ENCODE measurements at regions not wholly inside any gene's neighbourhood (a gene's known extent, or its start where the extent isn't known, plus 50 kb on each side); places are given as distances from the start of the nearest gene placed in this dataset.

DNA sequence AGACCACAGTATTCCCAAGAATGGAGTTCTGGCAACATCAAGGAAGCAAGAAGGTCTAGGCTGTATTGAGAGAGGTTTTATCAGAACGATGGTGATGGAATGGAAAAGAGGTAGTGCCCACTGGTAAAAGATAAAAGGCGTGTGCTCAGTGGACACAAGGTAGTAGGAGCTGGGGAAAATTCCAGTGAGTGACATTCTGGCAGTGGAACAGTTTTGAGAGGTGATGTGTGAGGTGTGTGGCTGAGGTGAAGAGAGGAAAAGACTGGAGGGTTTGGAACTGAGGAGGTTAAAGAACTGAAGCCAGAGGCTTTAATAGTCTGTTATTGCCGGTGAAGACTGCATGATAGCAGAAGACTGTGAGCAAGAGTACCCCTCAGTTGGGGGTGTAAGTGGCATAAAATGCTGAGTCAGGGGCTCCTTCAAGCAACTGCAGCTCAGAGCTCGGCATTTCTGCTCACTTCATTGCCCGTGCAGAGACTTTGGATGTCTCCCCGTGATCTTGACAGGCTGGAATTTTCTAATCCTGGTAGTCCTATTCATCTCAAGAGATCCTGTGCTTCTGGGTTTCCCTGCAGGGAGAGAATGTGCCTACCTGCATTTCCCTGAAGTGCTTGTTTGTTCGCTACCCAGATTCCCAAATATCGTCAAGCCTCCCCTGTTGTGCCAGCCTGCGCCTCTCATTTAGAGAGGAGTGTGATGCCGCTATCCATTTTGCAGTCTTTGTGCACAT, 191.0 kb downstream of the SATB1 start:
- Mint-ChIP-seq H3K9me3 (ENCODE audit: insufficient read depth) (no peaks in the 10 kb centered on the region), H3K27me3 (peaks cover 7% of the 10 kb centered on the region), H3K4me1 (peaks cover 8% of the 10 kb centered on the region), H3K27ac (no peak overlapping the region), H3K4me3 (no peak overlapping the region)
- WGBS (ENCODE audit: insufficient coverage) = 95% methylated on average over 10 of the region's 10 CpGs
- ATAC-seq (ENCODE audit: low read depth) (no peak), DNase-seq (no peak)
- H3K27me3 ChIP-seq (replicated peaks in 1 of 4; ENCODE audit: control extremely low read depth in 1 of 4, control insufficient read depth in 3 of 4, insufficient read depth in 4 of 4, low read length in 3 of 4) = peaks cover 0 to 3% (median 0%) of the 10 kb centered on the region in 4 experiments
- H3K36me3 ChIP-seq (replicated peaks in 1 of 2; ENCODE audit: control extremely low read depth in 1 of 2, control insufficient read depth in 1 of 2, extremely low read depth in 1 of 2, insufficient read depth in 2 of 2, low read length in 1 of 2) = no peaks in the 10 kb centered on the region
- TF ChIP-seq, protein P1, sequence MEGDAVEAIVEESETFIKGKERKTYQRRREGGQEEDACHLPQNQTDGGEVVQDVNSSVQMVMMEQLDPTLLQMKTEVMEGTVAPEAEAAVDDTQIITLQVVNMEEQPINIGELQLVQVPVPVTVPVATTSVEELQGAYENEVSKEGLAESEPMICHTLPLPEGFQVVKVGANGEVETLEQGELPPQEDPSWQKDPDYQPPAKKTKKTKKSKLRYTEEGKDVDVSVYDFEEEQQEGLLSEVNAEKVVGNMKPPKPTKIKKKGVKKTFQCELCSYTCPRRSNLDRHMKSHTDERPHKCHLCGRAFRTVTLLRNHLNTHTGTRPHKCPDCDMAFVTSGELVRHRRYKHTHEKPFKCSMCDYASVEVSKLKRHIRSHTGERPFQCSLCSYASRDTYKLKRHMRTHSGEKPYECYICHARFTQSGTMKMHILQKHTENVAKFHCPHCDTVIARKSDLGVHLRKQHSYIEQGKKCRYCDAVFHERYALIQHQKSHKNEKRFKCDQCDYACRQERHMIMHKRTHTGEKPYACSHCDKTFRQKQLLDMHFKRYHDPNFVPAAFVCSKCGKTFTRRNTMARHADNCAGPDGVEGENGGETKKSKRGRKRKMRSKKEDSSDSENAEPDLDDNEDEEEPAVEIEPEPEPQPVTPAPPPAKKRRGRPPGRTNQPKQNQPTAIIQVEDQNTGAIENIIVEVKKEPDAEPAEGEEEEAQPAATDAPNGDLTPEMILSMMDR (IDR thresholded peaks at IDR 0.05) = no peak
- TF ChIP-seq EZH2 (IDR thresholded peaks at IDR 0.05; ENCODE audit: borderline replicate concordance, insufficient read depth, low read depth, low read length, poor library complexity, severe bottlenecking) = no peak
- H3K4me1 ChIP-seq (ENCODE audit: control insufficient read depth in 2 of 2, insufficient read depth in 2 of 2, low read length in 2 of 2) = peaks cover 3 to 6% of the 10 kb centered on the region in 2 donors
- no peak overlapping the region for H2AFZ ChIP-seq (ENCODE audit: insufficient read depth, low read depth, low read length, poor library complexity, severe bottlenecking)
- ChIA-PET POLR2A (no interaction called here), CTCF (no interaction called here)
- H3K9ac ChIP-seq (ENCODE audit: low read length) = no peak overlapping the region
- no peaks in the 10 kb centered on the region for H3K9me3 ChIP-seq (ENCODE audit: control extremely low read depth in 1 of 3, control insufficient read depth in 2 of 3, insufficient read depth in 1 of 3, low read length in 2 of 3)
- no peak overlapping the region for H3K27ac ChIP-seq (ENCODE audit: low read length in 2 of 2)
- intact Hi-C loops (cut with micrococcal nuclease) = no loop called here
- no peaks in the 10 kb centered on the region for H4K20me1 ChIP-seq (ENCODE audit: control insufficient read depth, insufficient read depth, low read length, poor library complexity, severe bottlenecking)
- H3K79me2 ChIP-seq (ENCODE audit: control insufficient read depth, insufficient read depth, low read length) = no peaks in the 10 kb centered on the region
- no peak overlapping the region for H3K4me2 ChIP-seq (replicated peaks; ENCODE audit: low read depth, low read length, poor library complexity, severe bottlenecking)
- no peak overlapping the region for H3K4me3 ChIP-seq (ENCODE audit: control extremely low read depth in 1 of 5, extremely low read depth in 1 of 5, insufficient read depth in 1 of 5, low read depth in 2 of 5, low read length in 4 of 5)

DNA sequence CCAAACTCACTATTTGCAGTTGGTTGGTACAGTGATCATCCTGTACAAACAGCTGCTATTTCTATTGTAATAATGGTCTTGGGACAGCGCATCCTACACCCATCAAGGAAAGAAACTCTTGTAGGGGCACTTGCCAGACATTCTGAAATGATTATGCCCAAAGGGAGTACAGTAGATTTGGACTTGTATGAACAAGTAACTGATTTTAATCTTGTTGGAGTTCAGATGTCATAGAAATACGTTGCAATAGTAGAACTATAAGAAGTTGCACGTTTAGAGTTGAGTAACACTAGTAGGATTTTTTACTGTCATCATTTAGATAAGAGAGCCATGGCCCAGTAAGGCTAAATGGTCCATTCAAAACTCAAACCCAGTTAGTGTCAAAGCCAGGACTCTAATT, 192.8 kb downstream of the SATB1 start:
- Mint-ChIP-seq H3K4me1 (peaks cover 13% of the 10 kb centered on the region), H3K4me3 (no peak overlapping the region), H3K9me3 (ENCODE audit: insufficient read depth) (no peaks in the 10 kb centered on the region), H3K27me3 (peaks cover 4% of the 10 kb centered on the region), H3K27ac (no peak overlapping the region)
- Histone ChIP-seq H3K4me2 (replicated peaks; ENCODE audit: low read depth, low read length, poor library complexity, severe bottlenecking) (no peak overlapping the region), H3K27me3 (replicated peaks in 1 of 4; ENCODE audit: control extremely low read depth in 1 of 4, control insufficient read depth in 3 of 4, insufficient read depth in 4 of 4, low read length in 3 of 4) (peaks cover 0 to 3% (median 0%) of the 10 kb centered on the region in 4 experiments), H3K9me3 (ENCODE audit: control extremely low read depth in 1 of 3, control insufficient read depth in 2 of 3, insufficient read depth in 1 of 3, low read length in 2 of 3) (no peaks in the 10 kb centered on the region), H3K36me3 (replicated peaks in 1 of 2; ENCODE audit: control extremely low read depth in 1 of 2, control insufficient read depth in 1 of 2, extremely low read depth in 1 of 2, insufficient read depth in 2 of 2, low read length in 1 of 2) (no peaks in the 10 kb centered on the region), H3K79me2 (ENCODE audit: control insufficient read depth, insufficient read depth, low read length) (no peaks in the 10 kb centered on the region), H4K20me1 (ENCODE audit: control insufficient read depth, insufficient read depth, low read length, poor library complexity, severe bottlenecking) (no peaks in the 10 kb centered on the region), H3K9ac (ENCODE audit: low read length) (no peak overlapping the region), H3K4me1 (ENCODE audit: control insufficient read depth in 2 of 2, insufficient read depth in 2 of 2, low read length in 2 of 2) (peaks cover 16 to 17% of the 10 kb centered on the region in 2 donors), H3K27ac (ENCODE audit: low read length in 2 of 2) (no peak overlapping the region), H2AFZ (ENCODE audit: insufficient read depth, low read depth, low read length, poor library complexity, severe bottlenecking) (no peak overlapping the region), H3K4me3 (ENCODE audit: control extremely low read depth in 1 of 5, extremely low read depth in 1 of 5, insufficient read depth in 1 of 5, low read depth in 2 of 5, low read length in 4 of 5) (no peak overlapping the region)
- POLR2A ChIA-PET = no interaction called here
- WGBS (ENCODE audit: insufficient coverage) = no CpG with 5 or more reads among the region's 3 CpGs
- ATAC-seq (ENCODE audit: low read depth) = no peak
- TF ChIP-seq, protein P1 (IDR thresholded peaks at IDR 0.05) = no peak
- no peak for TF ChIP-seq EZH2 (IDR thresholded peaks at IDR 0.05; ENCODE audit: borderline replicate concordance, insufficient read depth, low read depth, low read length, poor library complexity, severe bottlenecking)
- DNase-seq = no peak
- CTCF ChIA-PET = no interaction called here
- intact Hi-C loops (cut with micrococcal nuclease) = no loop called here

Data from B cell (primary cell).